Lower leg skin (tissue), 3 donors: ENCODE measurements at regions not wholly inside any gene's neighbourhood (a gene's known extent, or its start where the extent isn't known, plus 50 kb on each side); places are given as distances from the start of the nearest gene placed in this dataset.

ENCODE experiments used
- POLR2A ChIP-seq, 2 donors: fragments of 450-650 bp; IDR thresholded peaks; one replicate each; pipeline ENCODE4 v1.6.1; 2016 to 2017; ENCODE audit warnings: antibody characterized with exemption in 2 of 2, mild to moderate bottlenecking in 1 of 2, moderate library complexity in 1 of 2
- TF ChIP-seq, protein P1 (sequence below), 3 donors: fragments of 450-650 bp; IDR thresholded peaks; one replicate each; pipeline ENCODE4 v1.5.1; 2016; ENCODE audit warnings: antibody characterized with exemption in 3 of 3, mild to moderate bottlenecking in 3 of 3, moderate library complexity in 2 of 3

DNA sequence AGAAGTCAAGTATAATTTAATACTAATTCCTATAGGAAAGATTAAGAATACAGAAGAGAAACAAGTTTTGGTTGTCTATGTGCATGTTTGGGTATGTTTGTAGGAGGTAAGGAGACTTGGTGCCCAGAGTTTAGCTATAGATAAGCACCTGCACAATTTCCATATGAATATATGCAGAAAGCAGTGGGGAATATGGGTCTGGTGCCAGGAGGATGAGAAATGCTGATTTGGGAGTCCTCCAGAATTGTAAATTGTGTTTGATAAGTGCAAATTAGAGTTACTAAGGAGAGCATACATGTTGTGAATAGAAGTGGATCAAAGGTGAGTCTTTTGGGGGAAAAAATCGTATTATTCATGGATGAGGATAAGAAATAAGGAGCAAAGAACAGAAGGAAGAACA, 653.1 kb downstream of the EFNA5 start:
- TF ChIP-seq, protein P1, sequence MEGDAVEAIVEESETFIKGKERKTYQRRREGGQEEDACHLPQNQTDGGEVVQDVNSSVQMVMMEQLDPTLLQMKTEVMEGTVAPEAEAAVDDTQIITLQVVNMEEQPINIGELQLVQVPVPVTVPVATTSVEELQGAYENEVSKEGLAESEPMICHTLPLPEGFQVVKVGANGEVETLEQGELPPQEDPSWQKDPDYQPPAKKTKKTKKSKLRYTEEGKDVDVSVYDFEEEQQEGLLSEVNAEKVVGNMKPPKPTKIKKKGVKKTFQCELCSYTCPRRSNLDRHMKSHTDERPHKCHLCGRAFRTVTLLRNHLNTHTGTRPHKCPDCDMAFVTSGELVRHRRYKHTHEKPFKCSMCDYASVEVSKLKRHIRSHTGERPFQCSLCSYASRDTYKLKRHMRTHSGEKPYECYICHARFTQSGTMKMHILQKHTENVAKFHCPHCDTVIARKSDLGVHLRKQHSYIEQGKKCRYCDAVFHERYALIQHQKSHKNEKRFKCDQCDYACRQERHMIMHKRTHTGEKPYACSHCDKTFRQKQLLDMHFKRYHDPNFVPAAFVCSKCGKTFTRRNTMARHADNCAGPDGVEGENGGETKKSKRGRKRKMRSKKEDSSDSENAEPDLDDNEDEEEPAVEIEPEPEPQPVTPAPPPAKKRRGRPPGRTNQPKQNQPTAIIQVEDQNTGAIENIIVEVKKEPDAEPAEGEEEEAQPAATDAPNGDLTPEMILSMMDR (IDR thresholded peaks at IDR 0.05), result no peak
- TF ChIP-seq POLR2A (IDR thresholded peaks at IDR 0.05), result no peak
